ENCODE measurements at regions not wholly inside any gene's neighbourhood (a gene's known extent, or its start where the extent isn't known, plus 50 kb on each side); places are given as distances from the start of the nearest gene placed in this dataset.

DNA sequence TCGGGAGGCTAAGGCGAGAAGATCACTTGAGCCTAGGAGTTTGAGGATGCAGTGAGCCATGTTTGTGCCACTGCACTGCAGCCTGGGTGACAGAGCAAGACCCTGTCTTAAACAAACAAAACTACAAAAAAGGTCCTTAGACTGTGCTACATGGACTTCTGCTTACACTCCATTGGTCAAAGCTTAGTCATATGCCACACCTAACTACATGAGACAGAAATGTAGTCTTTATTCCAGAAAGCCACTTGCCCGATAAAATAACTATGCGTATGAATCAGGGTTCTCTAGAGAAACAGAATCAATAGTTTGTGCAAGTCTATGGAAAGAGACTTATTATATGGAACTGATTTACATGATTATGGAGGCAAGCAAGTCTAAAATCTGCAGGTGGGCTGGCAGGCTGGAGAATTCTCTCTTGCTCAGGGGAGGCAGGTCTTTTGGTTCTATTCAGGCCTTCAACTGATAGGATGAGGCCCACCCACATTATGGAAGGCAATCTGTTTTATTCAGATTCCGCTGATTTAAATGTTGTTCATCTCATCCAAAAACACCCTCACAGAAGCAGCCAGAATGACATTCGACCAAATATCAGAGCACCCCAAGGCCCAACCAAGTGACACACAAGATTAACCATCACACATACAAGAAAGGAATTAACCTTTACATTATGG, 114.4 kb upstream of the SIX2 start:
- H3K36me3 ChIP-seq (ENCODE audit: control insufficient read depth, insufficient read depth, low read length): no peaks in the 10 kb centered on the region
- H3K4me1 ChIP-seq (ENCODE audit: control insufficient read depth, insufficient read depth, low read length, poor library complexity, severe bottlenecking): no peaks in the 10 kb centered on the region
- no peak overlapping the region for H3K27ac ChIP-seq (ENCODE audit: low read depth, low read length, severe bottlenecking)
- WGBS, 2 experiments (ENCODE audit: insufficient coverage in 2 of 2): 77 to 86% methylated on average over 4 to 5 of the region's 6 CpGs
- H3K4me3 ChIP-seq (ENCODE audit: extremely low read depth, insufficient read depth, low read length, poor library complexity, severe bottlenecking): no peak overlapping the region
- H3K9me3 ChIP-seq (ENCODE audit: control insufficient read depth, low read length): no peaks in the 10 kb centered on the region

DNA sequence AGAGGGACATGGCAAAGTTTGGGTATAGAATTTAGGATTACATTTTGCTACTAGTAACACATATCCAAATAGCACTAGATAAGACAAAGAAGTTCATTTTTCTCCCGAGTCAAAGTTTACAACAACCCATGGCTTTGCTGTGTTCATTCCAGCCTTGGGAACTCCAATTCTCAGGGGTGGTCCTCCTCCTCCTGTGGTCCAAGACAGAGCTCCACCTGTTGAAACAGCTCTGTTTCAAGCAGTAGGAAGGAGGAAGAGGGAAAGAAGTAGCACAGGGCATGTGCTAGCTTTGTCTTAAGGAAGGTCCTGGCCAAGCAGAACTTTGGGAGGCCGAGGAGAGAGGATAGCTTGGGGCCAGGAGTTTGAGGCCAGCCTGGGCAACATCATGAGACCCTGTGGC, 113.8 kb upstream of the SIX2 start:
- Histone ChIP-seq H3K36me3 (ENCODE audit: control insufficient read depth, insufficient read depth, low read length) (no peaks in the 10 kb centered on the region), H3K4me3 (ENCODE audit: extremely low read depth, insufficient read depth, low read length, poor library complexity, severe bottlenecking) (no peak overlapping the region), H3K27ac (ENCODE audit: low read depth, low read length, severe bottlenecking) (no peak overlapping the region), H3K9me3 (ENCODE audit: control insufficient read depth, low read length) (no peaks in the 10 kb centered on the region), H3K4me1 (ENCODE audit: control insufficient read depth, insufficient read depth, low read length, poor library complexity, severe bottlenecking) (no peaks in the 10 kb centered on the region)
- WGBS, 2 experiments (ENCODE audit: insufficient coverage in 2 of 2): 92% methylated on average over 2 of the region's 2 CpGs

GRCh38 chr2:45121236-45121927, 112.1 kb upstream of the SIX2 start:
- H3K4me3 ChIP-seq (ENCODE audit: extremely low read depth, insufficient read depth, low read length, poor library complexity, severe bottlenecking): no peak overlapping the region
- 91 to 96% methylated on average over 3 to 5 of the region's 5 CpGs for WGBS, 2 experiments (ENCODE audit: insufficient coverage in 2 of 2)
- no peaks in the 10 kb centered on the region for H3K9me3 ChIP-seq (ENCODE audit: control insufficient read depth, low read length)
- no peak overlapping the region for H3K27ac ChIP-seq (ENCODE audit: low read depth, low read length, severe bottlenecking)
- H3K36me3 ChIP-seq (ENCODE audit: control insufficient read depth, insufficient read depth, low read length): no peaks in the 10 kb centered on the region
- H3K4me1 ChIP-seq (ENCODE audit: control insufficient read depth, insufficient read depth, low read length, poor library complexity, severe bottlenecking): no peaks in the 10 kb centered on the region

GRCh38 chr2:45120546-45120945, 111.3 kb upstream of the SIX2 start:
- no peaks in the 10 kb centered on the region for H3K4me1 ChIP-seq (ENCODE audit: control insufficient read depth, insufficient read depth, low read length, poor library complexity, severe bottlenecking)
- H3K27ac ChIP-seq (ENCODE audit: low read depth, low read length, severe bottlenecking): no peak overlapping the region
- H3K4me3 ChIP-seq (ENCODE audit: extremely low read depth, insufficient read depth, low read length, poor library complexity, severe bottlenecking): no peak overlapping the region
- H3K36me3 ChIP-seq (ENCODE audit: control insufficient read depth, insufficient read depth, low read length): no peaks in the 10 kb centered on the region
- H3K9me3 ChIP-seq (ENCODE audit: control insufficient read depth, low read length): peaks cover 3% of the 10 kb centered on the region

GRCh38 chr2:45119855-45120254, 110.6 kb upstream of the SIX2 start:
- Histone ChIP-seq H3K27ac (ENCODE audit: low read depth, low read length, severe bottlenecking) (no peak overlapping the region), H3K36me3 (ENCODE audit: control insufficient read depth, insufficient read depth, low read length) (no peaks in the 10 kb centered on the region), H3K4me1 (ENCODE audit: control insufficient read depth, insufficient read depth, low read length, poor library complexity, severe bottlenecking) (no peaks in the 10 kb centered on the region), H3K4me3 (ENCODE audit: extremely low read depth, insufficient read depth, low read length, poor library complexity, severe bottlenecking) (no peak overlapping the region), H3K9me3 (ENCODE audit: control insufficient read depth, low read length) (peaks cover 3% of the 10 kb centered on the region)
- WGBS, 2 experiments (ENCODE audit: insufficient coverage in 2 of 2): 75 to 96% methylated on average over 2 of the region's 2 CpGs

GRCh38 chr2:45119038-45119437, 109.8 kb upstream of the SIX2 start:
- Histone ChIP-seq H3K9me3 (ENCODE audit: control insufficient read depth, low read length) (peaks cover 3% of the 10 kb centered on the region), H3K4me1 (ENCODE audit: control insufficient read depth, insufficient read depth, low read length, poor library complexity, severe bottlenecking) (no peaks in the 10 kb centered on the region), H3K36me3 (ENCODE audit: control insufficient read depth, insufficient read depth, low read length) (no peaks in the 10 kb centered on the region), H3K27ac (ENCODE audit: low read depth, low read length, severe bottlenecking) (no peak overlapping the region), H3K4me3 (ENCODE audit: extremely low read depth, insufficient read depth, low read length, poor library complexity, severe bottlenecking) (no peak overlapping the region)
- WGBS, 2 experiments (ENCODE audit: insufficient coverage in 2 of 2): 80 to 100% methylated on average over 1 to 2 of the region's 5 CpGs

DNA sequence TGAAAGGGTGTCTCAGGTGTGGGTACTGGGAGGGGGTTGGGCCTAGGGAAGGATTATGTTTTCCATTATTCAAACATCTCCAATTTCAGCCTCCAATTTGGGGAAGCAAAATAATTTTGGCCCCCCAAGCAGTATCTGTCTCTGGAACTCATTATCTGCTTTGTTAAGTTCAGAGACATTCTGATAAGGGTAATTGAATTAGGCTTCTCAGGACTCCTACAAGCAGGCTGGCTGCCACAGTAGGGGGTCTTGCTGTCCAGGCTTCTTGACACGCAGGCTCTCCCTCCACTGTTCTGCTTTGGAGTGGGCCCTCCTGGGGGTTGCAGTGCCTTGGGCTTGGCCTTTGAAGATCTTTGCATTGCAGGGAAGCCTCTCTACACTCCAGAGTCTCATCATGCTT, 108.1 kb upstream of the SIX2 start:
- Histone ChIP-seq H3K4me3 (ENCODE audit: extremely low read depth, insufficient read depth, low read length, poor library complexity, severe bottlenecking) (no peak overlapping the region), H3K9me3 (ENCODE audit: control insufficient read depth, low read length) (peaks cover 3% of the 10 kb centered on the region), H3K36me3 (ENCODE audit: control insufficient read depth, insufficient read depth, low read length) (no peaks in the 10 kb centered on the region), H3K4me1 (ENCODE audit: control insufficient read depth, insufficient read depth, low read length, poor library complexity, severe bottlenecking) (no peaks in the 10 kb centered on the region), H3K27ac (ENCODE audit: low read depth, low read length, severe bottlenecking) (no peak overlapping the region)
- WGBS, 2 experiments (ENCODE audit: insufficient coverage in 2 of 2): 17 to 22% methylated on average over 1 of the region's 1 CpG

DNA sequence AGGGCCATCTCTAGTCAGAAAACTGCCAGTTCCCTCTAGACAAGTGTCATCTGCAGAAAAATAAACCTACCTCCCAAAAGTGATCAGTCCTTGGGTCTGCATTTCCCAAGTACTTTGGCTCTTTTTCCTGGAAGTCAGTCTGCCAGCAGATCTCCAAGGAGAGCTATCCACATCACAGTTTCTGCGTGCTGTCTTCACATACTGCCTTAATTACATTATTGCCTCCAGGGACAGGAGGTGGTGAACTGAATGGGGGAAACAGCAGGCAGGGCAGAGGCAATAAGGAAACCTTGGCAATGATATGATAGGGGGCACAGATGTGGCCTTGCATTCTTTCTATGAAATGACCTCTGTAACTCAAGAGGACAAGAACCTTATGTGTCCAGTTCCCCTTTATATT, 105.9 kb upstream of the SIX2 start:
- H3K27ac ChIP-seq (ENCODE audit: low read depth, low read length, severe bottlenecking): no peak overlapping the region

DNA sequence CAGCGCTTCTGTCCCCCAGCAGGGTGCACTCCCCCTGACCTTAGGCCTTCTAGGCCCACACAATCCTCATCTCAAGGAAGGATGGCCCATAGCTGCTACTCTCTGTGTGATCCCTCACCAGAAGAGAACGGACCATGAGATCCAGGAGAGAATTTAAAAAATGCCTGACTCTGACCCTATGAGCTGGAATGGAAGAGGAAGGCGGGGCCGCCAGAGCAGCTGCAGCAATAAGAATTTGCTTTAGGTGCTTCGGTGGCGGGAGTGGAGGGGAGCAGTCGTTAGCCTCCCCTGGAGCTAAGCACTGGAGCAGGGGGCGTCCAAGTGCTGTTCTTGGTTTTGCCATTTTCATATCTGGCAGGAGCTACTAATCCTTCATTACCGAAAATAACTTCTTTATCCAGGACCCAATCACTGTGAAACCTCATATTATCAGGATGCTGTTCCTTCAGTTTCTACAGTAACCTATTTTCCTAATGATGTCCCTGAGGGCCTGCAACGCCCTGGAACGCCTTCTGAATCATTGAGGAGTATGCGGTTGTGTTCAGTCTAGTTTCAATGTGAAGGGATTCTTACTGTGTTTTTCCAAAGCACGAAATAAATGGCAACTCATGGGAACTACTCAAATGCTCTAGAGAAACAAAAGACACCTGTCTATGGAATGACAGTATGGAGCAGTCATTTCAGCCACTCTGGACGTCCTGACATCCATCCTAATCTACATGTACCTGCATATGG, 105.1 kb upstream of the SIX2 start:
- Histone ChIP-seq H3K4me1 (ENCODE audit: control insufficient read depth, insufficient read depth, low read length, poor library complexity, severe bottlenecking) (no peaks in the 10 kb centered on the region), H3K9me3 (ENCODE audit: control insufficient read depth, low read length) (peaks cover 3% of the 10 kb centered on the region), H3K4me3 (ENCODE audit: extremely low read depth, insufficient read depth, low read length, poor library complexity, severe bottlenecking) (no peak overlapping the region), H3K36me3 (ENCODE audit: control insufficient read depth, insufficient read depth, low read length) (no peaks in the 10 kb centered on the region), H3K27ac (ENCODE audit: low read depth, low read length, severe bottlenecking) (no peak overlapping the region)
- WGBS, 2 experiments (ENCODE audit: insufficient coverage in 2 of 2): 77 to 86% methylated on average over 8 to 11 of the region's 14 CpGs

More for the DNA sequence above, 105.9 kb upstream of the SIX2 start:
- WGBS, 2 experiments (ENCODE audit: insufficient coverage in 2 of 2): no CpG with 5 or more reads among the region's 1 CpG
- Histone ChIP-seq H3K9me3 (ENCODE audit: control insufficient read depth, low read length) (peaks cover 3% of the 10 kb centered on the region), H3K4me1 (ENCODE audit: control insufficient read depth, insufficient read depth, low read length, poor library complexity, severe bottlenecking) (no peaks in the 10 kb centered on the region), H3K4me3 (ENCODE audit: extremely low read depth, insufficient read depth, low read length, poor library complexity, severe bottlenecking) (no peak overlapping the region), H3K36me3 (ENCODE audit: control insufficient read depth, insufficient read depth, low read length) (no peaks in the 10 kb centered on the region)

DNA sequence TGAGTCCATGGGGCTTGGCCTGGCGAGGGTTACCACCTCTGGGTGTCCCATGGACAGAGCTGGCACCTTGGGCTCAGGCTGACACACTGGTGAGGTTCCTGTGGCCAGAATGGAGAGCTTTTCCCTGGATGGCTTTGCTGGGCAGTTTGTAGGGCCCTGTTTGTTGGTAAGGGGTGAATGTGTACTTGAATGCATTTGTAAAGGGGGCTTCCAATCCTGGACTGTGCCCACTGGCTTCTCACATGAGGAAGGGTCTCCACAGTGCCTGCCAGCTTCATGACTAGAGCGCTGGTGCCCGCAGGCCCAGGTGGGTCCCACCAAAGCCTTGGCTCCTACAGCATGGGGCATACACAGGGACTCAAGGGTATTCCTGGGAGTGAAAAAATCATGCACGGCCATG, 103.5 kb upstream of the SIX2 start:
- Histone ChIP-seq H3K4me1 (ENCODE audit: control insufficient read depth, insufficient read depth, low read length, poor library complexity, severe bottlenecking) (no peaks in the 10 kb centered on the region), H3K9me3 (ENCODE audit: control insufficient read depth, low read length) (peaks cover 3% of the 10 kb centered on the region), H3K27ac (ENCODE audit: low read depth, low read length, severe bottlenecking) (no peak overlapping the region), H3K36me3 (ENCODE audit: control insufficient read depth, insufficient read depth, low read length) (no peaks in the 10 kb centered on the region), H3K4me3 (ENCODE audit: extremely low read depth, insufficient read depth, low read length, poor library complexity, severe bottlenecking) (no peak overlapping the region)
- 89% methylated on average over 4 of the region's 4 CpGs for WGBS, 2 experiments (ENCODE audit: insufficient coverage in 2 of 2)
